SU-DHL-6 (cell line): ENCODE measurements at regions not wholly inside any gene's neighbourhood (a gene's known extent, or its start where the extent isn't known, plus 50 kb on each side); places are given as distances from the start of the nearest gene placed in this dataset.

Experiments
- EZH2phosphoT487 ChIP-seq: fragments of 200-600 bp; sonication (generic), shearing (Covaris generic); conservative IDR thresholded peaks from 2 replicates; pipeline ENCODE4 v1.6.1; 2018; ENCODE audit warnings: mild to moderate bottlenecking, antibody characterized with exemption, low read length, moderate library complexity, mixed read lengths
- TF ChIP-seq, protein P1 (sequence below): fragments of 200-600 bp; sonication (generic); IDR thresholded peaks from one replicate; pipeline ENCODE4 v1.5.1; 2017; ENCODE audit warnings: antibody characterized with exemption, mild to moderate bottlenecking, low read length, moderate library complexity; ENCODE audit not compliant: insufficient read depth, poor library complexity, severe bottlenecking

DNA sequence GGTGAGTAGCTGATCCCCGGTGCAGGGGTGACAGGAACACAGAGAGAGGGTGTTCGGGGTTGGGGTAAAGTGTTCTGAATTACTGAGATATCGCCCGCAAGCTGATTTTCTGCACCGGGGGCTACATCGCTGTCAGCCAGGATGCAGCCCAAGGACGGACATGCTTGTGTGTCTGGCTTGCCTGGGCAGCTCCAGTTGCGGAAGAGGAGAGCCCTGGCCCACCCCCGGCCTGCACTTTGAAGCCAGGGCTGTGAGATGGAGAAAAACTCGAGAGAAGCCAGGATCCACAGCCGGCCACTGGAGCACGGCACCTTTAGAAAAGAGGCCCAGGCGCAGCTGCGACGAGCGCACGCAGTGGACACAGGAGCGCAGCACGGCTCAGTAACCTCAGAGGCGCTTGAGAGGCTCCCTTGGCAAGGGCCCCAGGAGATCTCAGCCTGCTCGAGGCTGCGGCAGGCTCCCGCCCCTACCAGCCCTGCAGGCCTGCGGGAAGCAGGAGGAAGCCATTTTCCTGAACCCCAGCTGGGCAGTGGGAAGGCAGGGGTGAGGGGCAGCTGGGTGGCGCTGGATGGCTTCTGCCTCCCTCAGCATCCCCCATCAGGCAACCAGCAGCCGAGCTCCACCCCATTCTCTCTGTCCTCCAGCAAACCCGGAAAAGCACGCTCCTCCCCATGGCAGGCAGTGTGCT lies 59.2 kb downstream of the C9orf50 start:
- TF ChIP-seq, protein P1, sequence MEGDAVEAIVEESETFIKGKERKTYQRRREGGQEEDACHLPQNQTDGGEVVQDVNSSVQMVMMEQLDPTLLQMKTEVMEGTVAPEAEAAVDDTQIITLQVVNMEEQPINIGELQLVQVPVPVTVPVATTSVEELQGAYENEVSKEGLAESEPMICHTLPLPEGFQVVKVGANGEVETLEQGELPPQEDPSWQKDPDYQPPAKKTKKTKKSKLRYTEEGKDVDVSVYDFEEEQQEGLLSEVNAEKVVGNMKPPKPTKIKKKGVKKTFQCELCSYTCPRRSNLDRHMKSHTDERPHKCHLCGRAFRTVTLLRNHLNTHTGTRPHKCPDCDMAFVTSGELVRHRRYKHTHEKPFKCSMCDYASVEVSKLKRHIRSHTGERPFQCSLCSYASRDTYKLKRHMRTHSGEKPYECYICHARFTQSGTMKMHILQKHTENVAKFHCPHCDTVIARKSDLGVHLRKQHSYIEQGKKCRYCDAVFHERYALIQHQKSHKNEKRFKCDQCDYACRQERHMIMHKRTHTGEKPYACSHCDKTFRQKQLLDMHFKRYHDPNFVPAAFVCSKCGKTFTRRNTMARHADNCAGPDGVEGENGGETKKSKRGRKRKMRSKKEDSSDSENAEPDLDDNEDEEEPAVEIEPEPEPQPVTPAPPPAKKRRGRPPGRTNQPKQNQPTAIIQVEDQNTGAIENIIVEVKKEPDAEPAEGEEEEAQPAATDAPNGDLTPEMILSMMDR: no peak
- TF ChIP-seq EZH2phosphoT487: no peak
